Hepatocyte (in vitro differentiated cells): ENCODE measurements at regions not wholly inside any gene's neighbourhood (a gene's known extent, or its start where the extent isn't known, plus 50 kb on each side); places are given as distances from the start of the nearest gene placed in this dataset.
"Not testable (repeated sequence)": the region's sequence is repeated elsewhere in the genome, so short reads cannot be mapped to it uniquely, and the experiment has no call there.

ENCODE experiments used
- EZH2 ChIP-seq: fragments of 200-600 bp; sonication (generic); IDR thresholded peaks from 2 replicates; pipeline ENCODE4 v1.6.1; 2016; ENCODE audit warnings: antibody characterized with exemption, mild to moderate bottlenecking, borderline replicate concordance
- EZH2phosphoT487 ChIP-seq: fragments of 200-600 bp; sonication (generic); IDR thresholded peaks from one replicate; pipeline ENCODE4 v1.6.1; 2018; ENCODE audit warnings: antibody characterized with exemption, mild to moderate bottlenecking, low read depth, moderate library complexity; ENCODE audit not compliant: unreplicated experiment, severe bottlenecking
- TF ChIP-seq, protein P1 (sequence below): fragments of 200-600 bp; sonication (generic); IDR thresholded peaks from 2 replicates; pipeline ENCODE4 v1.5.1; 2016; ENCODE audit warnings: antibody characterized with exemption, mild to moderate bottlenecking; ENCODE audit not compliant: poor library complexity

- TF ChIP-seq EZH2, EZH2phosphoT487: not testable (repeated sequence)
- TF ChIP-seq, protein P1, sequence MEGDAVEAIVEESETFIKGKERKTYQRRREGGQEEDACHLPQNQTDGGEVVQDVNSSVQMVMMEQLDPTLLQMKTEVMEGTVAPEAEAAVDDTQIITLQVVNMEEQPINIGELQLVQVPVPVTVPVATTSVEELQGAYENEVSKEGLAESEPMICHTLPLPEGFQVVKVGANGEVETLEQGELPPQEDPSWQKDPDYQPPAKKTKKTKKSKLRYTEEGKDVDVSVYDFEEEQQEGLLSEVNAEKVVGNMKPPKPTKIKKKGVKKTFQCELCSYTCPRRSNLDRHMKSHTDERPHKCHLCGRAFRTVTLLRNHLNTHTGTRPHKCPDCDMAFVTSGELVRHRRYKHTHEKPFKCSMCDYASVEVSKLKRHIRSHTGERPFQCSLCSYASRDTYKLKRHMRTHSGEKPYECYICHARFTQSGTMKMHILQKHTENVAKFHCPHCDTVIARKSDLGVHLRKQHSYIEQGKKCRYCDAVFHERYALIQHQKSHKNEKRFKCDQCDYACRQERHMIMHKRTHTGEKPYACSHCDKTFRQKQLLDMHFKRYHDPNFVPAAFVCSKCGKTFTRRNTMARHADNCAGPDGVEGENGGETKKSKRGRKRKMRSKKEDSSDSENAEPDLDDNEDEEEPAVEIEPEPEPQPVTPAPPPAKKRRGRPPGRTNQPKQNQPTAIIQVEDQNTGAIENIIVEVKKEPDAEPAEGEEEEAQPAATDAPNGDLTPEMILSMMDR: not testable (repeated sequence)
Measured at GRCh38 chr11:110349997-110350383, 53.6 kb upstream of the RDX start.
